GM10248 (cell line): ENCODE measurements at regions not wholly inside any gene's neighbourhood (a gene's known extent, or its start where the extent isn't known, plus 50 kb on each side); places are given as distances from the start of the nearest gene placed in this dataset.

Experiments used
- CTCF ChIA-PET: fragments of 300-600 bp; sonication (Branson Sonifier 250); formaldehyde crosslinking; extraction: SDS; loops from one replicate; lab custom pipeline; 2021; ENCODE audit warnings: antibody characterized with exemption; lab: Yijun Ruan, JAX
- POLR2A ChIA-PET: fragments of 350-650 bp; sonication (Branson Sonifier 250); formaldehyde crosslinking; extraction: SDS; loops from one replicate; lab custom pipeline; 2020; ENCODE audit warnings: antibody characterized with exemption; lab: Yijun Ruan, JAX
- DNase-seq: peaks from one replicate; pipeline ENCODE4 v3.0.0; 2012; ENCODE audit errors: extremely low spot score
- CTCF ChIP-seq: IDR thresholded peaks from 2 replicates; pipeline ENCODE4 v1.5.1; 2012; ENCODE audit warnings: mild to moderate bottlenecking, low read depth; ENCODE audit errors: extremely low read depth, missing control alignments, control extremely low read depth

DNA sequence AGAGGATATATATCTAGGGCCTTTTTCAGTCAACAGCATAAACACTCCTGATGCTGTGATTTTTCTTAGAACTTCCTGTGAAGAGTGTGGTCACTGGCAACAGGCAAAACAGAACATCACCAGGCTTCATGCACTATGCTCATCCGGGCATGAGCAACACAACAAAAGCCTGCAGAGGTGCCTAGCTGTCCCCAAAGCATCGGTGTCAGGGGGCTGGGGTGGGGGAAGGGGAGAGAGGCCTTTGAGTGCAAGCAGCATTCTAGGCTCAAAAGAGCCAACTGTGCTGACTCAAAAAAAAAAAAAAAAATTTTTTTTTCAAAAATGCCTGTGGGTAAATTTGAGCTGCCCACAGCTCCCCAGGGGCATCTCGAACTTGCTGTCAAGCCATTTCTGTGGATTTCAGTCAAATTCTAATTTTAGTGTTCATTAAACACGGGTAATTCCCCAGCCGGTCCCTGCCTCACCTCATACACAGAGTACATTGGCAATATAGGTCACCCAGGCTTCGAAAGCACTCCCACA is 194.6 kb upstream of the DYNLRB2 start:
- TF ChIP-seq CTCF, result no peak
- CTCF ChIA-PET, result interaction anchor here (0.9 to 2.0 kb wide), 2 partner anchors 16 kb away, joined by 3 to 5 read pairs; no protein-coding TSS in a partner anchor
- POLR2A ChIA-PET, result no interaction called here
- no peak for DNase-seq

- TF ChIP-seq CTCF, result no peak
- ChIA-PET CTCF (interaction anchor here (2.0 kb wide), 1 partner anchor 15 kb away, joined by 5 read pairs; no protein-coding TSS in a partner anchor), POLR2A (no interaction called here)
- no peak for DNase-seq
These were observed 195.1 kb upstream of the DYNLRB2 start for GRCh38 chr16:80345701-80346100.

GRCh38 chr16:80344570-80344969 is 196.2 kb upstream of the DYNLRB2 start:
- no peak for DNase-seq
- TF ChIP-seq CTCF, result no peak
- POLR2A ChIA-PET, result no interaction called here
- CTCF ChIA-PET, result interaction anchor here (2.0 kb wide), 1 partner anchor 14 kb away, joined by 5 read pairs; no protein-coding TSS in a partner anchor

- TF ChIP-seq CTCF, result no peak
- ChIA-PET CTCF (no interaction called here), POLR2A (no interaction called here)
- no peak for DNase-seq
These were observed 199.5 kb upstream of the DYNLRB2 start for GRCh38 chr16:80341263-80341662.

GRCh38 chr16:80337786-80338185 is 203.0 kb upstream of the DYNLRB2 start:
- ChIA-PET POLR2A (no interaction called here), CTCF (no interaction called here)
- TF ChIP-seq CTCF, result no peak

DNA sequence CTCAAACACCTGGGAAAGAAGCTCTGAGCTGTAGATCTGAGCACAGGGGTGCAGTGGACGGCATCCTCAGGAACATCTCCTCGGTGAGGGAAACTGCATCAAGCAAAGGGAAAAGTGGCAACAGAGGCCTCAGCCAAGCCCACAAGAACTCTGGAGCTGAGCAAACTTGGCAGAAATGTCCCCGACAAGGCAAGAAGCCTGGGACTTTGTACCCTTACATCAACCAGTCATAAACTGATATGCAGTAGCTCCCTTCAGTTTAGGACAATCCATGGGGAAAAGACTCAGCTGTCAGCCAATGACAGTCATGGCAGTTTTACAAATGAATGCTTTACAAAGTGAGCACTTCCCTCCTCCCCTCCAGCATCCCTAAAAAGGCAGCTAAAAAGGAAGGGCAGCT is 210.0 kb upstream of the DYNLRB2 start:
- POLR2A ChIA-PET, result no interaction called here
- DNase-seq, result no peak
- TF ChIP-seq CTCF, result no peak
- CTCF ChIA-PET, result interaction anchor here (0.9 to 1.4 kb wide), 5 partner anchors 12 to 196 kb away, joined by 3 to 6 read pairs (median 3); no protein-coding TSS in a partner anchor

More at GRCh38 chr16:80337786-80338185, 203.0 kb upstream of the DYNLRB2 start:
- DNase-seq, result no peak
